ENCODE measurements at regions not wholly inside any gene's neighbourhood (a gene's known extent, or its start where the extent isn't known, plus 50 kb on each side); places are given as distances from the start of the nearest gene placed in this dataset.

DNA sequence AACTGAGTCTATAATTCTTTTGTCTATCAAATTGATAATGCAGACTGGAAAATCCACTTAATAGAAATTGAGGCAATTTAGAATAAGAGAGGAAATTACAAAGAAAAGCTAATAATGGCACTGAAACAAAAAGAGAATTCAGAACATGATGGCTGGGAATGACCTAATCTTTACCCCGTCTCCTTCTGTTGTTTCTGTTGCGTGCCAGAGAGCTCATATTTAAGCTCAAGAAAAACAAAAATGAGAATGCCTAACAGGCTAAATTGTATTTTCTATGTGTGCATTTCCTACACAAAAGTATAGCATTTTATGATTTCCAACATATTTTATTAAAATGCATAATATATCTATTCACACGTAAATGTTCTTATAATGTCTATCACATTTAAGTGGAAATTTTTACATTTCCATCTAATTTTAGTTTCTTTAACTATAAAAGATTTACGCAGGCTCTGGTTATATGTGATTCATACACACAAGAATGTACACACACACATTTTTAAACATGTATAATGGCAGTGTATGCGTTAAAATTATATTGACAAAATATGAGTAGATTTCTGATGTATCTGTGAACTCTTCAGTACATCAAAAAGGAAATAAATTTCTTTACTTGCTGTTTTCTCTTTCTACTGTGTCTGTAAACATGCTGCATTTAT is 432.3 kb downstream of the SLITRK6 start:
- no peak for TF ChIP-seq EZH2phosphoT487 (IDR thresholded peaks at IDR 0.05; ENCODE audit: borderline replicate concordance)
- no peak for TF ChIP-seq YY1 (IDR thresholded peaks at IDR 0.05; ENCODE audit: extremely low read depth, insufficient replicate concordance, low read depth, low read length)
- TF ChIP-seq CTCF (IDR thresholded peaks at IDR 0.05 in 2 of 3, conservative IDR thresholded peaks at IDR 0.05 in 1 of 3; ENCODE audit: borderline replicate concordance in 1 of 3, insufficient read depth in 1 of 3, low read depth in 2 of 3, low read length in 2 of 3), result no peak
- no peak for TF ChIP-seq EGR1 (IDR thresholded peaks at IDR 0.05; ENCODE audit: low read depth)
- no peak for TF ChIP-seq POLR2A (IDR thresholded peaks at IDR 0.05; ENCODE audit: borderline replicate concordance, extremely low read depth, insufficient read depth, insufficient read length)
- TF ChIP-seq EZH2 (IDR thresholded peaks at IDR 0.05), result no peak
- TF ChIP-seq, protein P1, sequence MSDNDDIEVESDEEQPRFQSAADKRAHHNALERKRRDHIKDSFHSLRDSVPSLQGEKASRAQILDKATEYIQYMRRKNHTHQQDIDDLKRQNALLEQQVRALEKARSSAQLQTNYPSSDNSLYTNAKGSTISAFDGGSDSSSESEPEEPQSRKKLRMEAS (IDR thresholded peaks at IDR 0.05), result no peak
- TF ChIP-seq ZNF274 (IDR thresholded peaks at IDR 0.05; ENCODE audit: low read depth, low read length), result no peak
- no peak for TF ChIP-seq ATF3 (IDR thresholded peaks at IDR 0.05)
- TF ChIP-seq RAD21 (IDR thresholded peaks at IDR 0.05; ENCODE audit: low read depth), result no peak
- TF ChIP-seq CEBPB (IDR thresholded peaks at IDR 0.05; ENCODE audit: low read depth), result no peak

Measured in HCT116 (cell line).